Neuronal stem cell (in vitro differentiated cells): ENCODE measurements at regions not wholly inside any gene's neighbourhood (a gene's known extent, or its start where the extent isn't known, plus 50 kb on each side); places are given as distances from the start of the nearest gene placed in this dataset.

Experiments used
- DNase-seq: peaks from one replicate; pipeline ENCODE4 v3.0.0-alpha.2; 2013; ENCODE audit warnings: low spot score
- H2AFZ ChIP-seq: one replicate; pipeline ENCODE4 v1.6.1; 2013; ENCODE audit warnings: mild to moderate bottlenecking, low read length, inconsistent platforms
- H2AK5ac ChIP-seq: 2 replicates; pipeline ENCODE4 v1.6.1; 2013; ENCODE audit warnings: low read depth, mild to moderate bottlenecking, inconsistent platforms, low read length, moderate library complexity, mixed read lengths
- H2BK120ac ChIP-seq: 2 replicates; pipeline ENCODE4 v1.6.1; 2013; ENCODE audit warnings: low read depth, mild to moderate bottlenecking, inconsistent platforms, low read length, moderate library complexity, mixed read lengths
- H2BK12ac ChIP-seq: one replicate; pipeline ENCODE4 v1.6.1; 2013; ENCODE audit warnings: low read length, inconsistent platforms
- H2BK15ac ChIP-seq: 2 replicates; pipeline ENCODE4 v1.6.1; 2013; ENCODE audit warnings: mild to moderate bottlenecking, low read length, inconsistent platforms, mixed read lengths
- H2BK5ac ChIP-seq: one replicate; pipeline ENCODE4 v1.6.1; 2013; ENCODE audit warnings: inconsistent platforms, mild to moderate bottlenecking, low read length, moderate library complexity
- H3K14ac ChIP-seq: one replicate; pipeline ENCODE4 v1.6.1; 2013; ENCODE audit warnings: low read length, inconsistent platforms
- H3K18ac ChIP-seq: 2 replicates; pipeline ENCODE4 v1.6.1; 2013; ENCODE audit warnings: low read length, inconsistent platforms
- H3K23ac ChIP-seq: 2 replicates; pipeline ENCODE4 v1.6.1; 2013; ENCODE audit warnings: low read depth, mild to moderate bottlenecking, mixed read lengths, low read length, inconsistent platforms; ENCODE audit not compliant: poor library complexity
- H3K27ac ChIP-seq: replicated peaks from 3 replicates; pipeline ENCODE4 v1.5.1; 2013; ENCODE audit warnings: low read length, inconsistent platforms
- H3K27me3 ChIP-seq, 3 experiments: 2 replicates each; pipeline ENCODE4 v1.6.1; 2013; ENCODE audit warnings: low read length in 3 of 3, mild to moderate bottlenecking in 2 of 3, inconsistent platforms in 1 of 3, low read depth in 1 of 3, mixed read lengths in 1 of 3, moderate library complexity in 1 of 3; ENCODE audit not compliant: control insufficient read depth in 3 of 3, insufficient read depth in 3 of 3
- H3K36me3 ChIP-seq, 2 donors: replicated peaks in 1 of 2; 2 replicates each; pipeline ENCODE4 v1.6.1; 2013; ENCODE audit warnings: low read length in 2 of 2; ENCODE audit not compliant: control insufficient read depth in 2 of 2, insufficient read depth in 2 of 2
- H3K4ac ChIP-seq: 2 replicates; pipeline ENCODE4 v1.6.1; 2013; ENCODE audit warnings: inconsistent platforms, mild to moderate bottlenecking, low read length, moderate library complexity
- H3K4me1 ChIP-seq, 2 donors: 1 replicate in 1 of 2; 2 replicates in 1 of 2; pipeline ENCODE4 v1.6.1; 2013; ENCODE audit warnings: low read length in 2 of 2, low read depth in 1 of 2; ENCODE audit not compliant: control insufficient read depth in 2 of 2, insufficient read depth in 1 of 2
- H3K4me2 ChIP-seq: one replicate; pipeline ENCODE4 v1.6.1; 2013; ENCODE audit warnings: mild to moderate bottlenecking, low read length, inconsistent platforms; ENCODE audit not compliant: insufficient read depth, poor library complexity, severe bottlenecking
- H3K4me3 ChIP-seq, 2 donors: 2 replicates each; pipeline ENCODE4 v1.5.1; 2013; ENCODE audit warnings: low read length in 2 of 2, mild to moderate bottlenecking in 2 of 2, inconsistent platforms in 1 of 2, moderate library complexity in 1 of 2
- H3K79me1 ChIP-seq: one replicate; pipeline ENCODE4 v1.6.1; 2013; ENCODE audit warnings: low read depth, mild to moderate bottlenecking, inconsistent platforms, low read length, moderate library complexity
- H3K9ac ChIP-seq: one replicate; pipeline ENCODE4 v1.6.1; 2013; ENCODE audit warnings: mild to moderate bottlenecking, low read depth, low read length, inconsistent platforms; ENCODE audit not compliant: poor library complexity
- H3K9me3 ChIP-seq, 2 donors: replicated peaks in 1 of 2; 2 replicates each; pipeline versions ENCODE3 to v1.6.1; 2013; ENCODE audit warnings: low read length in 2 of 2, mild to moderate bottlenecking in 2 of 2, inconsistent platforms in 1 of 2, low read depth in 1 of 2, mixed read lengths in 1 of 2, moderate library complexity in 1 of 2; ENCODE audit not compliant: control insufficient read depth in 2 of 2, insufficient read depth in 1 of 2
- H4K8ac ChIP-seq: one replicate; pipeline ENCODE4 v1.6.1; 2013; ENCODE audit warnings: low read depth, mild to moderate bottlenecking, inconsistent platforms, low read length, moderate library complexity
- H4K91ac ChIP-seq: one replicate; pipeline ENCODE4 v1.6.1; 2013; ENCODE audit warnings: low read length, low read depth, mild to moderate bottlenecking, inconsistent platforms; ENCODE audit not compliant: poor library complexity
- WGBS, 2 donors: extraction: QIAGEN DNeasy Blood & Tissue Kit; methylation state at CpG; one replicate each; pipeline ENCODE4 v1.1.7; 2013; ENCODE audit warnings: missing lambda C conversion rate in 2 of 2, mixed read lengths in 1 of 2; ENCODE audit not compliant: insufficient read length in 2 of 2, insufficient replicate concordance in 1 of 2; ENCODE audit errors: extremely low coverage in 2 of 2; 5-methylcytosine and 5-hydroxymethylcytosine counted together

DNA sequence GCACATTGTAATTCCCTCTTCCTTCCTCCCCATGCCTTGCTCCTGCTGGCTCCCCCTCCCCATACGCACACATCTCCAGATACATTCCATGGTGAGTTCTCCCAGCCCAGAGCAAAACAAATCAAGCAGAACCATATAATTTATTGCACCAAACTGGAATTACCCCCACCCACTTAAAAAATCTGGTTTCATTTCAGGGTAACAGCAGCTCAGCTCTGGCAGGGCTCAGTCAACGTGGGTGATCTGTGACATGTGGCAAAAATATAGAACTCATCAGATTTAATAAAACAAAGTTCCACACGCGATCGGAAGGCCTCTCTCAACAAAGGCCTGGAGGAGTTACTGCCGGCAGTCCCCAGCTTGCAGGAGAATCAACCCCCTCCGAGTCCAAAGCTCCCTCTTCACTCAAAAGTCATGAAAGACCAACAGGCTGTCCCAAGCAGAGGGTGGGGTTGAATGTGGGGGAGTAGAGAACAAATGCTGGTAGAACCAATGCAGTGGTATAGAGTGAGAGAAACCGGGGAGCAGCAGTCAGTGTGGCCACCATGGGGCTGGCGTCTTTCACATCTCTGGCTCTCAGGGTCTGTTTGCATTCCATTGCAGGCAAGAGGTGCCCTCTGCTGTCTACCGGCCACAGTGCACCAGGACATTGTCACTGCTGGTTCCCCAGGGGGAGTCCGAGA lies 323.3 kb upstream of the NT5E start:
- Histone ChIP-seq H2BK120ac (no peak overlapping the region), H3K4me1 (no peaks in the 10 kb centered on the region), H3K4me3 (no peak overlapping the region), H4K91ac (no peak overlapping the region), H2BK5ac (no peak overlapping the region), H3K23ac (no peak overlapping the region), H2BK15ac (no peak overlapping the region), H3K4ac (no peak overlapping the region), H3K4me2 (no peak overlapping the region), H3K27me3 (no peaks in the 10 kb centered on the region), H2BK12ac (no peak overlapping the region), H3K9me3 (no peaks in the 10 kb centered on the region), H3K27ac (no peak overlapping the region), H4K8ac (no peak overlapping the region), H3K18ac (no peak overlapping the region), H3K79me1 (no peaks in the 10 kb centered on the region), H2AK5ac (no peak overlapping the region), H2AFZ (peak overlapping the region; percentile 58), H3K36me3 (no peaks in the 10 kb centered on the region), H3K9ac (no peak overlapping the region), H3K14ac (no peak overlapping the region)
- WGBS, 2 donors = no CpG with 5 or more reads among the region's 11 CpGs
- DNase-seq = peak; percentile 57

DNA sequence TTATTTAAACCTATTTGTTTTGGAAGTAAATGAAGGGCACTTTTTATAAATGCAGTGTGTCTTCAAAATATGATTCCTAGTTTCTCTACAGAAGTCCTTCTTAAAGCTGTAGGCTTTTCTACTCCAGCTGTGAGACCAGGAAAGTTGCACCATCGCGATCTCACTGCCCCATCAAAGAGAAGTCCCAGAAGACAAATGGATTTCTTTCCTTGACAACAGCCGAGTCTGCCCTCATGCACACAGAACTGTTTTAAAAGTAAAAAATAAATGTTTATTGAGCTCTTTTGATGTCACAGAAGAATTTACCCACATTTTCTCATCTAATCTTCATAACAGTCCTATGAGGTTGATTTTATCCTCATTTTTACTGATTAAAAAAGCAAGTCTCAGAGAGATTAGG lies 324.4 kb upstream of the NT5E start:
- H3K4me1 ChIP-seq = no peaks in the 10 kb centered on the region
- DNase-seq = no peak
- H2BK120ac ChIP-seq = no peak overlapping the region
- no peaks in the 10 kb centered on the region for H3K79me1 ChIP-seq
- H3K4ac ChIP-seq = no peak overlapping the region
- H2AFZ ChIP-seq = no peak overlapping the region
- no peak overlapping the region for H3K18ac ChIP-seq
- no peak overlapping the region for H4K91ac ChIP-seq
- no peak overlapping the region for H2AK5ac ChIP-seq
- H4K8ac ChIP-seq = no peak overlapping the region
- H3K36me3 ChIP-seq = no peaks in the 10 kb centered on the region
- H2BK5ac ChIP-seq = no peak overlapping the region
- no peak overlapping the region for H2BK12ac ChIP-seq
- H3K4me2 ChIP-seq = no peak overlapping the region
- H3K4me3 ChIP-seq = no peak overlapping the region
- H3K27ac ChIP-seq = no peak overlapping the region
- H2BK15ac ChIP-seq = no peak overlapping the region
- no peak overlapping the region for H3K9ac ChIP-seq
- no peaks in the 10 kb centered on the region for H3K27me3 ChIP-seq
- H3K14ac ChIP-seq = no peak overlapping the region
- no peaks in the 10 kb centered on the region for H3K9me3 ChIP-seq
- H3K23ac ChIP-seq = no peak overlapping the region
- no CpG with 5 or more reads among the region's 3 CpGs for WGBS, 2 donors

DNA sequence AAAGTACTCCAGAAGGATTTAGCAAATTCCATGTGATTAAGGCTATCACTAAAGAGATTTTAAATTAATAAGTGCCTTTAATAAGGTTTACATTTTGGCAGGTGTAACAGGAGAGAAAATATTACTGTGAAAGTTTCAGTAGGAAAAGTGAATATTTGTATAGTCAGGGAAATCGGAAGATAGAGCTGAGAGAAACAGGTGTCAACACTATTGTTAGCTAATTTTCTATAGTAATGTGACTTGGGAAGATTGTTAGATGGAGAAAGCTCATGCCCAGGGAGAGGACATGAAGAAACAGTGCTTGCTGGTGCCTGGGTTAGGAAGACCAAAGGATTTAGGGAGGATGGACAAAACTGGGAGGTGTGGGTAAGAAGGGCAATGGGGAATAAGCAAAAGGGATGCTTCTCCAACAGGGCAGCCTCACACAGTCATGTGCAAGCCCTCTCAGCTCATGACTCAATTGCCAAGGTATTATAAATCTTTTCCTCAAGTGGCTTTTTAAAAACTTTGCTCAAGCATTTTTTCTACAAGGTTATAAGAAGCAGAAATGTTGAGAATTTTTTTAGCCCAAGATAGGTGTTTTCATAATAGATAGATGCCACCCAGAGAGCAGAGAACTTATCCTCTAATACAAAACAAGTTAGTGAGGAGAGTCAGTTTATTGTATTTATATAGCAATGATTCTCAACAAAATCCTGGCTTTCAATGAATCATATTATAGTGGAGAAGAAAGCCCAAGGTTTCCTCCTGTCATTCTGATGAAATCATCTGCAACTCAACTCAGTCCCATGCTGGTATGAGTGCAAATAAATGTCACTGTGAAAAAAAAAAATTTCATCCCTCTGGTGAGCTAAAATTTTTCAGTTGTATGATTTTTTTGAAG lies 325.2 kb upstream of the NT5E start:
- no CpG with 5 or more reads among the region's 1 CpG for WGBS, 2 donors
- H3K23ac ChIP-seq = no peak overlapping the region

DNA sequence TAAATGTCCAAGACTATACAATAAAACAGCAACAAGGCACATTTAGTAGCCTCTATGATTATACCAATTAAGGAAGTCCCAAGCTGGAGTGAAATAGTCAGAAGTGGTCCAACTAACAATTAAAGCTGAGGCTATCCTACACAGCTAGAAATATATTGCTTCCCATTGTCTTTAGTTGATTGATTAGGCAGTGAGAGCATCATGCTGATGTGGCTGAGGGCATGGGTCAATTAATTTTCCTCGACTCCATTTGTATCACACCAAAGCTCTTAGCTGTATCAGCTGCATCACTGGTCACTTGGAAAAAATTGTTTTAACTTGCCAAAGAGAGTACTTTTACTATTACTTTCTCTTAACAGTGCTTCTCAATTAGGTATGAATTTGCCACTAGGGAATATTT lies 328.7 kb upstream of the NT5E start:
- no peak overlapping the region for H3K4me3 ChIP-seq
- no peak overlapping the region for H3K14ac ChIP-seq
- no CpG with 5 or more reads among the region's 1 CpG for WGBS, 2 donors
- H2AK5ac ChIP-seq = no peak overlapping the region
- H3K27me3 ChIP-seq = no peaks in the 10 kb centered on the region
- no peaks in the 10 kb centered on the region for H3K9me3 ChIP-seq
- no peaks in the 10 kb centered on the region for H3K36me3 ChIP-seq
- no peaks in the 10 kb centered on the region for H3K79me1 ChIP-seq
- H3K9ac ChIP-seq = no peak overlapping the region
- no peak overlapping the region for H3K27ac ChIP-seq
- H3K18ac ChIP-seq = no peak overlapping the region
- H3K4me2 ChIP-seq = no peak overlapping the region
- H2BK12ac ChIP-seq = no peak overlapping the region
- H2BK120ac ChIP-seq = no peak overlapping the region
- no peak overlapping the region for H2BK5ac ChIP-seq
- no peaks in the 10 kb centered on the region for H3K4me1 ChIP-seq
- H4K91ac ChIP-seq = no peak overlapping the region
- no peak overlapping the region for H2AFZ ChIP-seq
- H4K8ac ChIP-seq = no peak overlapping the region
- no peak for DNase-seq
- no peak overlapping the region for H2BK15ac ChIP-seq
- no peak overlapping the region for H3K4ac ChIP-seq
- no peak overlapping the region for H3K23ac ChIP-seq

More for the DNA sequence above, 325.2 kb upstream of the NT5E start:
- no peak overlapping the region for H2AK5ac ChIP-seq
- no peaks in the 10 kb centered on the region for H3K27me3 ChIP-seq
- H3K18ac ChIP-seq = no peak overlapping the region
- H3K27ac ChIP-seq = no peak overlapping the region
- H3K4me3 ChIP-seq = no peak overlapping the region
- no peak overlapping the region for H3K9ac ChIP-seq
- H2BK120ac ChIP-seq = no peak overlapping the region
- no peak overlapping the region for H2AFZ ChIP-seq
- H3K36me3 ChIP-seq = no peaks in the 10 kb centered on the region
- H4K8ac ChIP-seq = no peak overlapping the region
- no peak overlapping the region for H2BK15ac ChIP-seq
- DNase-seq = no peak
- H3K79me1 ChIP-seq = no peaks in the 10 kb centered on the region
- H3K4me2 ChIP-seq = no peak overlapping the region
- H3K4me1 ChIP-seq = no peaks in the 10 kb centered on the region
- no peak overlapping the region for H2BK5ac ChIP-seq
- no peak overlapping the region for H3K14ac ChIP-seq
- H3K9me3 ChIP-seq = no peaks in the 10 kb centered on the region
- no peak overlapping the region for H3K4ac ChIP-seq
- no peak overlapping the region for H4K91ac ChIP-seq
- H2BK12ac ChIP-seq = no peak overlapping the region
